CD4-positive, alpha-beta T cell (primary cell): ENCODE measurements at regions not wholly inside any gene's neighbourhood (a gene's known extent, or its start where the extent isn't known, plus 50 kb on each side); places are given as distances from the start of the nearest gene placed in this dataset.

Experiments
- ATAC-seq: fragments of 200-7000 bp; cut with Tn5 transposase; one replicate; pipeline ENCODE4 v1.10.0; 2022; ENCODE audit warnings: mild to moderate bottlenecking; ENCODE audit not compliant: poor library complexity
- CTCF ChIA-PET: fragments of 350-600 bp; sonication (Branson Sonifier 250); formaldehyde crosslinking; loops from one replicate; lab custom pipeline; 2021; ENCODE audit warnings: antibody characterized with exemption, inconsistent platforms; lab: Charles Lee
- POLR2A ChIA-PET: fragments of 350-600 bp; sonication (Branson Sonifier 250); formaldehyde crosslinking; loops from one replicate; lab custom pipeline; 2021; ENCODE audit warnings: antibody characterized with exemption, inconsistent platforms; lab: Charles Lee
- DNase-seq, 14 experiments: peaks; one replicate each; pipeline ENCODE4 v3.0.0-alpha.2; 2013 to 2020; ENCODE audit warnings: mixed read lengths in 2 of 14
- H3K27ac ChIP-seq, 2 donors: one replicate each; pipeline versions ENCODE4 v1.5.1 to v1.7.0; 2013; ENCODE audit warnings: low read length in 2 of 2, low read depth in 1 of 2, mild to moderate bottlenecking in 1 of 2
- H3K27me3 ChIP-seq, 2 experiments: 1 replicate in 1 of 2; 2 replicates in 1 of 2; pipeline versions ENCODE4 v1.6.1 to v1.7.0; 2013; ENCODE audit warnings: low read length in 2 of 2, control low read depth in 1 of 2, mild to moderate bottlenecking in 1 of 2, moderate library complexity in 1 of 2; ENCODE audit not compliant: insufficient read depth in 2 of 2, control insufficient read depth in 1 of 2
- H3K36me3 ChIP-seq: one replicate; pipeline ENCODE4 v1.6.1; 2013; ENCODE audit warnings: low read length, control low read depth; ENCODE audit not compliant: insufficient read depth
- H3K4me1 ChIP-seq: one replicate; pipeline ENCODE4 v1.6.1; 2013; ENCODE audit warnings: low read length, control low read depth; ENCODE audit not compliant: insufficient read depth
- H3K4me3 ChIP-seq: one replicate; pipeline ENCODE4 v1.5.1; 2013; ENCODE audit warnings: mild to moderate bottlenecking, low read length, moderate library complexity
- H3K9me3 ChIP-seq, 2 experiments: 1 replicate in 1 of 2; 2 replicates in 1 of 2; pipeline versions ENCODE4 v1.6.1 to v1.7.0; 2013; ENCODE audit warnings: low read length in 2 of 2, mild to moderate bottlenecking in 2 of 2, control low read depth in 1 of 2, moderate library complexity in 1 of 2; ENCODE audit not compliant: control insufficient read depth in 1 of 2, insufficient read depth in 1 of 2
- H3K27ac Mint-ChIP-seq: one replicate; pipeline ENCODE4 v1.8.0; 2020; ENCODE audit warnings: mixed read lengths
- H3K27me3 Mint-ChIP-seq: one replicate; pipeline ENCODE4 v1.8.0; 2021; ENCODE audit warnings: mixed read lengths
- H3K36me3 Mint-ChIP-seq: one replicate; pipeline ENCODE4 v1.8.0; 2021; ENCODE audit warnings: low read depth, mixed read lengths
- H3K4me1 Mint-ChIP-seq: one replicate; pipeline ENCODE4 v1.8.0; 2021; ENCODE audit warnings: low read depth, mixed read lengths
- H3K4me3 Mint-ChIP-seq: one replicate; pipeline ENCODE4 v1.8.0; 2020; ENCODE audit warnings: mild to moderate bottlenecking, mixed read lengths
- H3K9me3 Mint-ChIP-seq: one replicate; pipeline ENCODE4 v1.8.0; 2020; ENCODE audit warnings: mixed read lengths
- intact Hi-C, 2 experiments: fragments of 100-400 bp; cut with DNase I in 1 of 2; cut with micrococcal nuclease in 1 of 2; formaldehyde crosslinking; loops; one replicate each; pipeline versions ENCODE4 v1.15.1 to v1.9.0; 2023 to 2025; cut with DNase I, micrococcal nuclease
- TF ChIP-seq, protein P1 (sequence below): fragments of 200-600 bp; IDR thresholded peaks from one replicate; pipeline ENCODE4 v1.8.0; 2022; ENCODE audit warnings: antibody characterized with exemption, mild to moderate bottlenecking

GRCh38 chr12:126935435-126935834, 1331.5 kb upstream of the TMEM132C start:
- intact Hi-C loops: no loop called here
- Mint-ChIP-seq H3K36me3 (no peaks in the 10 kb centered on the region), H3K4me3 (no peak overlapping the region), H3K9me3 (peaks cover 4% of the 10 kb centered on the region), H3K27ac (no peak overlapping the region), H3K4me1 (no peaks in the 10 kb centered on the region), H3K27me3 (peaks cover 8% of the 10 kb centered on the region)
- DNase-seq (no peak), ATAC-seq (no peak)
- Histone ChIP-seq H3K27me3 (no peaks in the 10 kb centered on the region), H3K36me3 (no peaks in the 10 kb centered on the region), H3K9me3 (peaks cover 0 to 11% of the 10 kb centered on the region in 2 experiments), H3K4me3 (no peak overlapping the region), H3K4me1 (no peaks in the 10 kb centered on the region), H3K27ac (no peak overlapping the region)
- TF ChIP-seq, protein P1, sequence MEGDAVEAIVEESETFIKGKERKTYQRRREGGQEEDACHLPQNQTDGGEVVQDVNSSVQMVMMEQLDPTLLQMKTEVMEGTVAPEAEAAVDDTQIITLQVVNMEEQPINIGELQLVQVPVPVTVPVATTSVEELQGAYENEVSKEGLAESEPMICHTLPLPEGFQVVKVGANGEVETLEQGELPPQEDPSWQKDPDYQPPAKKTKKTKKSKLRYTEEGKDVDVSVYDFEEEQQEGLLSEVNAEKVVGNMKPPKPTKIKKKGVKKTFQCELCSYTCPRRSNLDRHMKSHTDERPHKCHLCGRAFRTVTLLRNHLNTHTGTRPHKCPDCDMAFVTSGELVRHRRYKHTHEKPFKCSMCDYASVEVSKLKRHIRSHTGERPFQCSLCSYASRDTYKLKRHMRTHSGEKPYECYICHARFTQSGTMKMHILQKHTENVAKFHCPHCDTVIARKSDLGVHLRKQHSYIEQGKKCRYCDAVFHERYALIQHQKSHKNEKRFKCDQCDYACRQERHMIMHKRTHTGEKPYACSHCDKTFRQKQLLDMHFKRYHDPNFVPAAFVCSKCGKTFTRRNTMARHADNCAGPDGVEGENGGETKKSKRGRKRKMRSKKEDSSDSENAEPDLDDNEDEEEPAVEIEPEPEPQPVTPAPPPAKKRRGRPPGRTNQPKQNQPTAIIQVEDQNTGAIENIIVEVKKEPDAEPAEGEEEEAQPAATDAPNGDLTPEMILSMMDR: no peak
- POLR2A ChIA-PET: no interaction called here
- CTCF ChIA-PET: no interaction called here

DNA sequence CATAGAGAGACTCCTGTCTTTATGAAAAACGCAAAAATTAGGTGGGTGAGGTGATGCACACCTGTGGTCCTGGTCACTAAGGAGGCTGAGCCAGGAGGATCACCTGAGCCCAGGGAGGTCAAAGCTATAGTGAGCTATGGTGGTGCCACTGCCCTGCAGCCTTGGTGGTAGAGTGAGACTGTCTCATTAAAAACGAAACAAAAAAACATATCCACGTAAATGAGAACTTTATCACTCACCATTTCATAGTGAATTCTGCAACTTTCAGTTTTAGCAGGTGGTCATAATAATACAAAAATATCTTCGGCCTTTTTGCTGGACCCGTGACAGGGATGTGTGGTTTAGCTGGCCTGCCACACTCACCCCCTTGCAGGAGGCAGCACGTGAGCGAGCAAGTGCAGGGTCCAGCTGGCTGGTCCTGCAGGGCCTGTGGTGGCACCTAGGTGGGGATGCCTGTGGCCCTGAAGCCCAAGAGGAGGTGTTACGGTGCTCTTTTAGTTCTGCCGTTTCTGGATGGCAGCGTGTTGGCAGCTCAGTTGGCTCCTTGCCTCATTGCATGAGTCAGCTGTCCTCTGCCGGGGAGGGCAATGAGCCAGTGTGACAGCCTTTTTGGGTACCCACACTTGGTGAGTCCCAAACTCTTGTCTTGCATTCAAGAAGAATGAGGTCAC, 1330.7 kb upstream of the TMEM132C start:
- POLR2A ChIA-PET: no interaction called here
- Histone ChIP-seq H3K27me3 (no peaks in the 10 kb centered on the region), H3K4me3 (no peak overlapping the region), H3K36me3 (no peaks in the 10 kb centered on the region), H3K4me1 (no peaks in the 10 kb centered on the region), H3K9me3 (peaks cover 0 to 11% of the 10 kb centered on the region in 2 experiments), H3K27ac (no peak overlapping the region)
- H3K27me3 Mint-ChIP-seq: peaks cover 8% of the 10 kb centered on the region
- H3K4me3 Mint-ChIP-seq: no peak overlapping the region
- CTCF ChIA-PET: no interaction called here
- ATAC-seq (no peak), DNase-seq (no peak)
- H3K36me3 Mint-ChIP-seq: no peaks in the 10 kb centered on the region
- TF ChIP-seq, protein P1: no peak
- H3K4me1 Mint-ChIP-seq: no peaks in the 10 kb centered on the region
- peaks cover 6% of the 10 kb centered on the region for H3K9me3 Mint-ChIP-seq
- intact Hi-C loops: no loop called here
- H3K27ac Mint-ChIP-seq: no peak overlapping the region

- no peaks in the 10 kb centered on the region for H3K4me1 ChIP-seq
- no peaks in the 10 kb centered on the region for H3K27me3 ChIP-seq
- intact Hi-C loops: no loop called here
- peaks cover 8% of the 10 kb centered on the region for H3K27me3 Mint-ChIP-seq
- no peaks in the 10 kb centered on the region for H3K36me3 ChIP-seq
- peaks cover 0 to 11% of the 10 kb centered on the region in 2 experiments for H3K9me3 ChIP-seq
- ATAC-seq (no peak), DNase-seq (no peak)
- no peak overlapping the region for H3K27ac ChIP-seq
- ChIA-PET POLR2A (no interaction called here), CTCF (no interaction called here)
- H3K27ac Mint-ChIP-seq: no peak overlapping the region
- TF ChIP-seq, protein P1: no peak
- no peak overlapping the region for H3K4me3 Mint-ChIP-seq
- H3K4me3 ChIP-seq: no peak overlapping the region
- no peaks in the 10 kb centered on the region for H3K4me1 Mint-ChIP-seq
- peaks cover 8% of the 10 kb centered on the region for H3K9me3 Mint-ChIP-seq
- no peaks in the 10 kb centered on the region for H3K36me3 Mint-ChIP-seq
Measured at GRCh38 chr12:126937431-126937830, 1329.5 kb upstream of the TMEM132C start.
